HG03280 (cell line): ENCODE measurements at regions not wholly inside any gene's neighbourhood (a gene's known extent, or its start where the extent isn't known, plus 50 kb on each side); places are given as distances from the start of the nearest gene placed in this dataset.
"Not testable (repeated sequence)": the region's sequence is repeated elsewhere in the genome, so short reads cannot be mapped to it uniquely, and the experiment has no call there.

ENCODE experiments used
- ATAC-seq: cut with Tn5 transposase; IDR thresholded peaks from one replicate; pipeline ENCODE4 v1.9.1; 2021; ENCODE audit warnings: mild to moderate bottlenecking, moderate library complexity; ENCODE audit not compliant: unreplicated experiment

DNA sequence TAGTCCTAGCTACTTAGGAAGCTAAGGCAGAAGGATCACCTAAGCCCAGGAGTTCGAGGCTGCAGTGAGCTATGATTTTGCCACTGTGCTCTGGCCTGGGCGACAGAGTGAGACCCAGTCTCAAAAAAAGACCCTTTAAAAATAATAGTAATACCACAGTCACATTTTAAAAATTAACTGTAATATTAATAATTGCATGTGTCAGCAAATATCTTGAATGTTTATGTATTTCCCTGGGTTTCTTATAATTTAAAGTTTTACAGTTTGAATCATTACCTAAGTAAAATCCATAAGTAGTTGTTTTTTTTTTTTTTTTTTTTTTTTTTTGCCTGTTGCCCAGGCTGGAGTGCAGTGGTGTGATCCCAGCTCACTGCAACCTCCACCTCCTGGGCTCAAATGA lies 69.2 kb downstream of the LYZL2 start:
- ATAC-seq = no peak

DNA sequence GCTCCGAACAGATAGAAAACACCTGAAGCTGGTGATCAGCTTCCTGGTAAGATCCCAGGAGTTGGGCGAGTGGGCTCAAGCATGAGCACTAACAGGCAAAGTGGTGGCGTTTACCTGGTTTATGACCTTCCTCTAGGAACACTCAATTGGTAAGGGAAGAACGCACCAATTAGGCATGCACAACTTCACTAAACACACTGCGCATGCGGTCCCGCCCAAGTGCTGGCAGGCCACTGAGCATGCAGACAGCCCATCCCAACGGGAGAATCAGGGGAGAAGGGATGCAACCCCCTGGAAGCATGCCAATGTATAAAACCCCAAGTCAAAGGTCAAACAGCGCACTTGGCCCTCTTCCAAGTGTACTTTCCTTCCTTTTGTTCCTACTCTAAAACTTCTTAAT lies 70.4 kb downstream of the LYZL2 start:
- no peak for ATAC-seq

- ATAC-seq = no peak
These were observed 71.1 kb downstream of the LYZL2 start for GRCh38 chr10:30558411-30558810.

DNA sequence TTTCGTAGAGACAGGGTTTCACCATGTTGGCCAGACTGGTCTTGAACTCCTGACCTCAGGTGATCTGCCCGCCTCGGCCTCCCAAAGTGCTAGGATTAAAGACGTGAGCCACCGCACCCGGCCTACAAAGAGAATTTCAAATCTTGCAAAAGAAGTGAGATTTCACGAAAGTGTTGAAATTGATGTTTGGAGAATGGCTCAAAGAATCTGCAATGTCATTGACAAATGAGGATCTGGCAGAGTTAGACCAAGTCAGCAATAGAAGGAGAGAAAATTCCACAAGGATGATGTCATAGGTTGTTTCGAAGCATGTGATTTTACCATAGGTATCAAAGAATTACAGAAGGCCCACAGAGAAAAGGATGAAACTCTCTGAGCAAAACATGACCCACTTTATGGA lies 71.7 kb downstream of the LYZL2 start:
- ATAC-seq = no peak

DNA sequence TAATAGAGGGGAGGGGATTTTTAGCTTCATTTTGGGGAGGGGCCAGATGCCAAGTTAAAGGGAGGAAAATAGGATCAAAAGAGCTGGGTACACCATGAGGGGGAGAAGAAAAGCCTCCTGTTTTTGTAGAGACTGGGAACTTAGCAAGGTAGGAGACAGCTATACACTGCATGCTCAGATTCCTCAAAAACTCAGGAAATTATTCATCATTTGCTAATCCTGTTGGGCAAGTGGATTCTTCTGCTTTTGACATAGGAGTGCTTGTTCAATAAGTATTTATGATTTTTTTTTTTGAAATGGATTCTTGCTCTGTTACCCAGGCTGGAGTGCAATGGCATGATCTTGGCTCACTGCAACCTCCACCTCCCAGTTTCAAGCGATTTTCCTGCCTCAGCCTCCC lies 73.4 kb downstream of the LYZL2 start:
- ATAC-seq = no peak

GRCh38 chr10:30555465-30555864 lies 74.1 kb downstream of the LYZL2 start:
- no peak for ATAC-seq

GRCh38 chr10:30554440-30554825 lies 75.1 kb downstream of the LYZL2 start:
- ATAC-seq = no peak

- ATAC-seq = no peak
These were observed 75.7 kb downstream of the LYZL2 start for GRCh38 chr10:30553626-30554439.

DNA sequence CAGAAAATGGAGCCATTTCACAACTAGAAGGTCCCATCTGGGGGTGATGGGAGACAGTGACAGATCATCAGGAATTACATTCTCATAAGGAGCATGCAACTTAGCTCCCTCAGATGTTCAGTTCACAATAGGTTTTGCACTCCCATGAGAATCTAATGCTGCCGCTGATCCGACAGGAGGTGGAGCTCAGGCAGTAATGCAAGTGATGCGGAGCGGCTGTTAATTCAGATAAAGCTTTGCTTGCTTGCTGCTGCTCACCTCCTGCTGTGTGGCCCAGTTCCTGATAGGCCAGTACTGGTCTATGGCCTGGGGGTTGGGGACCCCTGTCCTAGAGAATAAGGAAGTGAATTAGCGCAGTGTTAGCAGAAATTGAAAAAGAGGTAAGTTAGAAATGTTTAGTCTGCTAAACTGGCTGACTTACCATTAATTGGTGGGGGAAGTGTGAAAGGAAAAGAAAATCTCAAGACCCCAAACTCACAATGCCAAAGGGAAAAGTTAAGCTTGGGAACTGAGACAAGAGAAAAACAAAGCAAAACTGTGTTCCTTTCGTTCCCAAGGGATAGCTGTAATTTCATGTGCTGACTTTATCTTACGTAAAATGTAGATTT lies 76.4 kb downstream of the LYZL2 start:
- no peak for ATAC-seq

DNA sequence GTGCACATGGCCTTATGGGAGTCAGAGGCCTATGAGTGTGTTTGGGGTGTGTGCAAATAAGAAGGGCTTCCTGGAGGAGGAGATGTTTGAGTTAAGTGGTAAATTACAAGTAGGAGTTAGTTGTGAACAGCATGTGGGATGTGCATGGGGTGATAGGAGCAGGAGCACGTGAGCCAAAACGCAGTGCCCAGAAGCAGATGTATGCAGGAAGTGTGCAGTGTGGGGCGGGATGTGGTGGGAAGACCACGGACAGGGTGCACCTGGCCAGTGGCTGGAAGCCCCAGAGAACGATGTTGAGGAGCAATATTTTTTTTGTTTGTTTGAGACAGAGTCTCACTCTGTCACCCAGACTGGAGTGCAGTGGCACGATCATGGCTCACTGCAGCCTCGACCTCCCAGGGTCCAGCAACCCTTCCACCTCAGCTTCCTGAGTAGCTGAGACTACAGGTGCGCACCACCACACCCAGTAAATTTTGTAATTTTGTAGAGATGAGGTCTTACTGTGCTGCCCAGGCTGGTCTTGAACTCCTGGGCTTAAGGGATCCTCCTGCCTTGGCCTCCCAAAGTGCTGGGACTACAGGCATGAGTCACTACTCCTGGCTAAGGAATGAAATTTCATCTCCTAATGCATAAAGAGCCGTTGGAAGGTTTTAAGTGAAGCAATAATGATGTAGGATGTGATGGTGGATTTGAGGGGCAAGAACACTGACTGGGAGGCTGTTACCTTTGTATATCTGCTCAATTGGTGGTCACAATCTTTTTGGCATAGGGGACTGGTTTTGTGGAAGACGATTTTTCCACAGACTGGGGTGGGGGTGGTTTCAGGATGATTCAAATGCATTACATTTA lies 78.4 kb downstream of the LYZL2 start:
- ATAC-seq = no peak

DNA sequence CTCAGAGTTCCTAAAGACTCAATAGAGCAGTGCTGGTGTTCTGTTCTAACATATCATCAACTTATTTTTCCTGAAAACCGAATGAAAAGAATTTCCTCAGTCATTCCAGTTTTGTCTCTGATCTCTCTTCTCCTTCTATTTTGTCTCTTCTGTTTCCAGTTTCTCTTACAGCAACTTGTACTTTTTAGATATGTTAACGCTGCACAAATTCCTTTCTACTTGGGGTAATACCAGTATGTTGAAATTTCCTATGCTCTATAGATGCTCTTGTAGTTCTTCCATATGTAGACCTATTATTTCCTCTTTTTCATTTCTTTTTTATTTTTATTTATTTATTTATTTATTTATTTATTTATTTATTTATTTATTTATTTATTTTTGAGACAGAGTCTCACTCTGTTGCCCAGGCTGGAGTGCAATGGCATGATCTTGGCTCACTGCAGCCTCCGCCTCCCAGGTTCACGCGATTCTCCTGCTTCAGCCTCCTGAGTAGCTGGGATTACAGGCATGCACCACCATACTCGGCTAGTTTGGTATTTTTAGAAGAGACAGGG lies 80.3 kb downstream of the LYZL2 start:
- ATAC-seq = not testable (repeated sequence)

DNA sequence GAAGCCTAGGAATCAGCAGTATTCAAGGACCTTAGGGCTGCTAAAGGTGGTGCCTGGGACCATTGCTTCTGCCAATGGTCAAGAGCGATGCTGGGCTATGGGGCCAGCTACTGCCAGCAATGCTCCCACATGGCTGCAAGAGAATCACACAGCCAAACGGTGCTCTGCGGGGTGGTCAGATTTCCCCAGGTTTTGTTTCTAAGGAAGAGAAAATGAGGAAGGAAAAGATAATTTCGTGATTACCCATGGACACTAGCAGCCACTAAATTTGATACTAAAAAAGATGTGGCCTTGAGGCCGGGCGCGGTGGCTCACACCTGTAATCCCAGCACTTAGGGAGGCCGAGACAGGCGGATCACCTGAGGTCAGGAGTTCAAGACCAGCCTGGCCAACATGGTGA lies 83.0 kb downstream of the LYZL2 start:
- no peak for ATAC-seq

DNA sequence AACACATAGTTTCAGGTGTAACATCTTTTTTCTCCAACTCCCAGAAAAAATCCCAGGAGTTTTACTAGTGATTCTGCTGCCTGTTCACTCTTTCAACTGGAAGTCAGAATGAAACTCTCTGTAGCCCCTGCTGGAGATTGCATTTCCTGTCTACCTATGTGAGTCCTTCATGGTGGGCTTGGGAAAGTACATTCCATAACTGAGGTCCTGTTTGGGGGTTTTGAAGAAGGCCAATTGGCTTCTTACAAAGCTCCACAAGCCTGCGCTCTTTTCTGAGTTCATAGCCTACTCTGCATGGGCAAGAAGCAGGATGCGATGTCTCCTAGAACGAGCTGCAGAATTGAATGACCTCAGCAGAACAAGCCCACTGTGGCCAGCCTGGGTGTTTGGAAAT lies 86.7 kb downstream of the LYZL2 start:
- no peak for ATAC-seq

DNA sequence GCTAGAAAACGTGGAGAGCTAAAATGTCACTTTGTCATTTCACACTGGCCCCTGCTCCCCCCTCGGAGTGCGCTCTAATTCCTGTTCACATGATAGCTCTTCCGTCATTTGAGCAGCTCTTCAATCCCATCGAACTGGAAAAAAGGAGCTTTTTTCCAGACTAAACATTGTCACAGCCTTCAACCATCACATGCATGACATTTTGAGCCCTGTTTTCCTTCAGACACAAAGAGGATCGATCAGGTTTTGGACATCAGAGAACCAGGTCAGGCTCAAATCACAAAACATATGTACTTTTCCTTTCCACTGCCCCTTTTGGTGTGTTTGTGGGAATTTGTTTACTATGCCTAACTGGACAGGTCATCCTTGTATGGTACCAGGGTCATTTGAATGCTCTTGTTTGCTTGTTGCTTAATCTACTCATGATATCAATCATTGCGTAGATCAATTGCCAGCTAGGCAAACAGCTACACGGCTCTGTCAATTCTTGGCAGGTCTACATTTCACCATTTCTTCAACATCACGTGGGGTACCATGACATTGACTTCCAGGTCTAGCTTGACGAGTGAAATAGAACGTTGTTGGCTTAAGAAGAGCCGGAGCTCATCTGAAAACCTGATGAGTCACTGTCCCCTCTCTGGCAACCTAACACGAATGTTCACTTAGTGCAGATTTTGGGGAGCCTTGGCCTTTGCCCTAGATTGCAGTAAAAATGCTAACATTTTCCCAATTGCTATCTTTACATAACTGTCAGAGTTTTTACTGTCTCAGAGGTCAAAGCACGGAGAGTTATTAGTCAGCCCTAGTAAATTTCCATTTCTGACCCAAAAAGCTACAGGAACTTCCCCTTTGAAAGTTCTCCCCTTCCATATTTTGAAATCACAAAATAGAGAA lies 87.3 kb downstream of the LYZL2 start:
- ATAC-seq = no peak

- no peak for ATAC-seq
These were observed 89.3 kb downstream of the LYZL2 start for GRCh38 chr10:30540276-30540675.

GRCh38 chr10:30538086-30538485 lies 91.5 kb downstream of the LYZL2 start:
- no peak for ATAC-seq

DNA sequence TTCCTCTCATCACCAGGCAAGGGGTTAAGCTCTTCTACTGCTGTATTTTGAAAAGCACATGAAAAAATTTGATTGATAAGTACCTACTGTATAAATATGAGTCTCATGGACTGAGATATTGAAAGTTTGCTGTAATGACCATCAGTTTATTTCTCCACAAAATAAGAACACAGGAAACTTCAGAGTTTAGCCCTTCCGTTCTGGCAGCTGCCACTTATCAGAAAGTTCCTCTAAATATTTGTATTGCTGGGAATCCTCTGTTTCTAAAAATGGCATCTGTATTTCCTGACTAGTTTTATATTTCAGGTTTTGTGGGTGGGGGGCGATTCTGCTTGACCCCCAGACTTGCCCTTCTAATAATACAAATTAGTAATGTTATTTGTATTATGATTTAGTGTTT lies 92.0 kb downstream of the LYZL2 start:
- ATAC-seq = no peak

DNA sequence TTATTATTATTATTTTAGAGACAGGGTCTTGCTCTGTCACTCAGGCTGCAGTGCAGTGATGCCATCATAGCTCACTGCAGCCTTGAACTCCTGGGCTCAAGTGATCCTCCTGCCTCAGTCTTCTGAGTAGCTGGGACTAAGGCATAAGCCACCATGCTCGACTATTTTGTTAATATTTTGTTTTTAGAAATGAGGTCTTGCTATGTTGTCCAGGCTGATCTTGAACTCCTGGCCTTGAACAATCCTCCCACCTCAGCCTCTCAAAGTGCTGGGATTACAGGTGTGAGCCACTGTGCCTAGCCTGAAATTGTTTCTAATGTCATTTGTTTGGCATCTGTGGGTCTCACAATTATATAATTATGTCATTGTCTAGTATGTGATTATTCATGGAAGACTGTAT lies 92.4 kb downstream of the LYZL2 start:
- not testable (repeated sequence) for ATAC-seq

GRCh38 chr10:30536578-30536977 lies 93.0 kb downstream of the LYZL2 start:
- ATAC-seq = no peak

GRCh38 chr10:30535677-30536076 lies 93.9 kb downstream of the LYZL2 start:
- ATAC-seq = no peak
